ENCODE measurements at regions not wholly inside any gene's neighbourhood (a gene's known extent, or its start where the extent isn't known, plus 50 kb on each side); places are given as distances from the start of the nearest gene placed in this dataset.

DNA sequence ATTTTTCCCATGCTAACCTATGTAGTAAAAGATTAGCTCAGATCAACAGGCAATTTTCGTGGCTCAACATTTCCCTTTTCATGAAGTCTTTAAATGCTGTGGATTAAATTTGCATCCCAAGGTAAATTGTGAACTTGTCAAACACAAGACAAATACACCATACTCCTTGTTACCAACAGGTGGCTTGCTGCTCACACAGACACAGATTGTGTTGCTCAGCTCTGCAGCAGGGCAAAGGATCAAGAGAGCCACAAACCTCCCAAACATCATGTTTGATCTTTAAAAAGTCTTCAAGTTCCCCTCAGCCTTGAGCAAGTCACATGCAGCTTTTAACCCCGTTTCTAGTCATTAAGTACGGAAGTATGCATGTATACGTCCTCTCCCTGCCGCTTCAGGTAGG lies 119.6 kb upstream of the CNTNAP4 start:
- H3K9me3 ChIP-seq (ENCODE audit: control insufficient read depth, insufficient read depth, low read length): peaks cover 3% of the 10 kb centered on the region; the same call in 1 of the 2 replicates
- ChIA-PET POLR2A (ENCODE audit: unreplicated experiment) (interaction anchor here (0.7 kb wide), 1 partner anchor 17 kb away, joined by 5 read pairs; no protein-coding TSS in a partner anchor), CTCF (no interaction called here)
- H3K14ac ChIP-seq (replicated peaks; ENCODE audit: low read depth, low read length): no peak overlapping the region
- H3K9ac ChIP-seq (ENCODE audit: low read depth, low read length): no peak overlapping the region
- no peak overlapping the region for H2BK20ac ChIP-seq (ENCODE audit: low read depth, low read length)
- TF ChIP-seq BHLHE40 (IDR thresholded peaks at IDR 0.05; ENCODE audit: low read depth, low read length): no peak
- no peak for TF ChIP-seq RFX5 (IDR thresholded peaks at IDR 0.05; ENCODE audit: low read depth, low read length)
- no peak for TF ChIP-seq MAFK (IDR thresholded peaks at IDR 0.05; ENCODE audit: low read depth, low read length)
- no peak for TF ChIP-seq MAZ (IDR thresholded peaks at IDR 0.05; ENCODE audit: borderline replicate concordance, low read depth, low read length)
- TF ChIP-seq USF2 (IDR thresholded peaks at IDR 0.05; ENCODE audit: low read depth, low read length): no peak
- TF ChIP-seq MXI1 (IDR thresholded peaks at IDR 0.05; ENCODE audit: borderline replicate concordance, low read depth, low read length): no peak
- no peak for TF ChIP-seq SMC3 (IDR thresholded peaks at IDR 0.05; ENCODE audit: low read depth, low read length)
- no peak for TF ChIP-seq NFE2L2 (IDR thresholded peaks at IDR 0.05; ENCODE audit: low read depth, low read length)
- TF ChIP-seq RAD21 (IDR thresholded peaks at IDR 0.05; ENCODE audit: low read length): no peak
- TF ChIP-seq RCOR1 (IDR thresholded peaks at IDR 0.05; ENCODE audit: insufficient replicate concordance, low read length): no peak
- no peak for TF ChIP-seq CEBPB (IDR thresholded peaks at IDR 0.05; ENCODE audit: low read depth, low read length)
- TF ChIP-seq, protein P1, sequence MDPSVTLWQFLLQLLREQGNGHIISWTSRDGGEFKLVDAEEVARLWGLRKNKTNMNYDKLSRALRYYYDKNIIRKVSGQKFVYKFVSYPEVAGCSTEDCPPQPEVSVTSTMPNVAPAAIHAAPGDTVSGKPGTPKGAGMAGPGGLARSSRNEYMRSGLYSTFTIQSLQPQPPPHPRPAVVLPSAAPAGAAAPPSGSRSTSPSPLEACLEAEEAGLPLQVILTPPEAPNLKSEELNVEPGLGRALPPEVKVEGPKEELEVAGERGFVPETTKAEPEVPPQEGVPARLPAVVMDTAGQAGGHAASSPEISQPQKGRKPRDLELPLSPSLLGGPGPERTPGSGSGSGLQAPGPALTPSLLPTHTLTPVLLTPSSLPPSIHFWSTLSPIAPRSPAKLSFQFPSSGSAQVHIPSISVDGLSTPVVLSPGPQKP (IDR thresholded peaks at IDR 0.05; ENCODE audit: borderline replicate concordance, low read depth, low read length): no peak
- TF ChIP-seq POLR2A (IDR thresholded peaks at IDR 0.05; ENCODE audit: low read depth, low read length): no peak
- no peak for TF ChIP-seq FOS (IDR thresholded peaks at IDR 0.05; ENCODE audit: low read depth, low read length)
- no peak for TF ChIP-seq CHD1 (IDR thresholded peaks at IDR 0.05; ENCODE audit: low read depth, low read length)
- no peak for TF ChIP-seq CTCF (conservative IDR thresholded peaks at IDR 0.05; ENCODE audit: low read depth, low read length)
- in situ Hi-C loops (cut with MboI; ENCODE audit: low sequenced_read_pairs) (no loop called here), intact Hi-C loops (cut with micrococcal nuclease) (no loop called here), dilution Hi-C loops (cut with HindIII; ENCODE audit: low sequenced_read_pairs, unreplicated experiment) (no loop called here)
- ATAC-seq (ENCODE audit: low read depth) (no peak), DNase-seq (no peak)
- BruUV-seq (replicated peaks): no TSS peak
- no peak overlapping the region for H2AK5ac ChIP-seq (ENCODE audit: low read depth, low read length)
- no peak overlapping the region for H2AFZ ChIP-seq (replicated peaks; ENCODE audit: low read length, poor library complexity)
- no peaks in the 10 kb centered on the region for H3K9me1 ChIP-seq (ENCODE audit: insufficient read depth, low read length)
- H3K4me3 ChIP-seq (ENCODE audit: insufficient read depth, low read depth, low read length): no peak overlapping the region
- no CpG with 5 or more reads among the region's 5 CpGs for WGBS, 2 experiments (ENCODE audit: extremely low coverage in 2 of 2, insufficient read length in 1 of 2)
- no peaks in the 10 kb centered on the region for H3K4me1 ChIP-seq (ENCODE audit: control insufficient read depth, insufficient read depth, low read length)
- H4K5ac ChIP-seq (ENCODE audit: low read depth, low read length): no peak overlapping the region
- H2BK120ac ChIP-seq (ENCODE audit: low read depth, low read length): no peak overlapping the region
- H2AK9ac ChIP-seq (replicated peaks; ENCODE audit: low read depth, low read length, poor library complexity): no peak overlapping the region
- no peaks in the 10 kb centered on the region for H3K27me3 ChIP-seq (ENCODE audit: control insufficient read depth, insufficient read depth, low read length)
- no peaks in the 10 kb centered on the region for H3K36me3 ChIP-seq (ENCODE audit: control insufficient read depth, insufficient read depth, low read length)
- no peaks in the 10 kb centered on the region for H4K20me1 ChIP-seq (ENCODE audit: insufficient read depth, low read length)
- no peak overlapping the region for H3K4ac ChIP-seq (ENCODE audit: low read depth, low read length)
- H2BK15ac ChIP-seq (ENCODE audit: low read depth, low read length): no peak overlapping the region
- no peak overlapping the region for H3K4me2 ChIP-seq (ENCODE audit: low read depth, low read length)
- no peak overlapping the region for H3K56ac ChIP-seq (ENCODE audit: extremely low read depth, insufficient read depth, low read length)
- H3K23ac ChIP-seq (ENCODE audit: low read depth, low read length): no peak overlapping the region
- no peak overlapping the region for H3K18ac ChIP-seq (ENCODE audit: low read depth, low read length)
- no peak overlapping the region for H4K91ac ChIP-seq (ENCODE audit: insufficient read depth, low read depth, low read length)
- H3K27ac ChIP-seq (ENCODE audit: insufficient read depth, low read length): no peak overlapping the region
- H2BK5ac ChIP-seq (ENCODE audit: low read depth, low read length, poor library complexity, severe bottlenecking): no peak overlapping the region
- no peaks in the 10 kb centered on the region for H3K79me1 ChIP-seq (ENCODE audit: low read depth in 1 of 2, low read length in 2 of 2)
- no peak overlapping the region for H4K8ac ChIP-seq (ENCODE audit: low read depth in 2 of 2, low read length in 2 of 2)

Data from IMR-90 (cell line).